Transverse colon (tissue), 3 donors: ENCODE measurements at regions not wholly inside any gene's neighbourhood (a gene's known extent, or its start where the extent isn't known, plus 50 kb on each side); places are given as distances from the start of the nearest gene placed in this dataset.

Experiments used
- POLR2A ChIP-seq: fragments of 450-650 bp; IDR thresholded peaks from one replicate; pipeline ENCODE4 v1.6.1; 2016; ENCODE audit warnings: antibody characterized with exemption, mild to moderate bottlenecking, moderate library complexity
- TF ChIP-seq, protein P1 (sequence below), 5 experiments: fragments of 200-600 bp in 3 of 5; fragments of 450-650 bp in 2 of 5; sonication (generic) in 3 of 5; IDR thresholded peaks; 1 replicate in 2 of 5; 2 replicates in 3 of 5; pipeline ENCODE4 v1.5.1; 2016 to 2017; ENCODE audit warnings: antibody characterized with exemption in 5 of 5, inconsistent platforms in 3 of 5, mild to moderate bottlenecking in 2 of 5, moderate library complexity in 1 of 5

DNA sequence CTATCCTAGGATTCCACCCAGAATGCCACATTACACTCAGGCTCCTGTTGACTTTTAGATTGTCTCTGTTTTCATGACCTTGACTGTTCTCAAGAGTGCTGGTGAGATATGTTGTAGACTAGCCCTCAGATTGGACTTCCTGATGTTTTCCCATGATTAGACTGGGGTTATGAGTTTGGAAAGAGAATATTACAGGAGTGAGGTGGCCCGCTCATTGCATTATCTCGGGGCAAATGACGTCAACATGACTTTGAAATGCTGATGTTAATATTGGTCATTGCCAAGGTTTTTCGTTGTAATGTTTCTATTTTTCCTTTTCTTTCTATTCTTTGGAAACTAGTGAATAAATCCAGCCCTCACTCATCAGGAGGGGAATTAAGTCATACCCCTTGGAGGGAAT lies 355.7 kb upstream of the MON1B start:
- TF ChIP-seq, protein P1, sequence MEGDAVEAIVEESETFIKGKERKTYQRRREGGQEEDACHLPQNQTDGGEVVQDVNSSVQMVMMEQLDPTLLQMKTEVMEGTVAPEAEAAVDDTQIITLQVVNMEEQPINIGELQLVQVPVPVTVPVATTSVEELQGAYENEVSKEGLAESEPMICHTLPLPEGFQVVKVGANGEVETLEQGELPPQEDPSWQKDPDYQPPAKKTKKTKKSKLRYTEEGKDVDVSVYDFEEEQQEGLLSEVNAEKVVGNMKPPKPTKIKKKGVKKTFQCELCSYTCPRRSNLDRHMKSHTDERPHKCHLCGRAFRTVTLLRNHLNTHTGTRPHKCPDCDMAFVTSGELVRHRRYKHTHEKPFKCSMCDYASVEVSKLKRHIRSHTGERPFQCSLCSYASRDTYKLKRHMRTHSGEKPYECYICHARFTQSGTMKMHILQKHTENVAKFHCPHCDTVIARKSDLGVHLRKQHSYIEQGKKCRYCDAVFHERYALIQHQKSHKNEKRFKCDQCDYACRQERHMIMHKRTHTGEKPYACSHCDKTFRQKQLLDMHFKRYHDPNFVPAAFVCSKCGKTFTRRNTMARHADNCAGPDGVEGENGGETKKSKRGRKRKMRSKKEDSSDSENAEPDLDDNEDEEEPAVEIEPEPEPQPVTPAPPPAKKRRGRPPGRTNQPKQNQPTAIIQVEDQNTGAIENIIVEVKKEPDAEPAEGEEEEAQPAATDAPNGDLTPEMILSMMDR (IDR thresholded peaks at IDR 0.05), result no peak
- no peak for TF ChIP-seq POLR2A
